GM18907 (cell line): ENCODE measurements at regions not wholly inside any gene's neighbourhood (a gene's known extent, or its start where the extent isn't known, plus 50 kb on each side); places are given as distances from the start of the nearest gene placed in this dataset.

Experiments
- ATAC-seq: cut with Tn5 transposase; IDR thresholded peaks from one replicate; pipeline ENCODE4 v1.9.1; 2021; ENCODE audit warnings: mild to moderate bottlenecking, moderate library complexity; ENCODE audit not compliant: unreplicated experiment

DNA sequence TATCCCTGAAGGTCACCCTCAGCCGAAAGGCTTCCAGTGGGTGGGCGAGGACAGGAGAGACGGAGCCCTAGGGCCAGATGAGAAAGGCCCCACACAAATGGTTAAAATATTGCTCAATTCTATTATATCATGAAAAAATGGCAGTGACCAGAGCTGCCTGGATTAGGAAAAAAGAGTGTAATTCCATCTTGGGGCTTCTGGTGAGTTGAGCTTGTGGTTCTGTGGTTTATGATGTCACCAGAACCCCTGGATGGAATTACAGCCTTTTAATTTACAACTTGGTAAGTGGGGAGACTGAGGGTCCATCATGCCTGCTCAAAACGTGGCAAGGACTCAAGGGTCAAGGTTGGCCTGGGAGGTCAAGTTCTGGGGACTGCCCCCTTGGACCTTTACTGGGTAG is 55.5 kb upstream of the STC2 start:
- ATAC-seq: no peak

DNA sequence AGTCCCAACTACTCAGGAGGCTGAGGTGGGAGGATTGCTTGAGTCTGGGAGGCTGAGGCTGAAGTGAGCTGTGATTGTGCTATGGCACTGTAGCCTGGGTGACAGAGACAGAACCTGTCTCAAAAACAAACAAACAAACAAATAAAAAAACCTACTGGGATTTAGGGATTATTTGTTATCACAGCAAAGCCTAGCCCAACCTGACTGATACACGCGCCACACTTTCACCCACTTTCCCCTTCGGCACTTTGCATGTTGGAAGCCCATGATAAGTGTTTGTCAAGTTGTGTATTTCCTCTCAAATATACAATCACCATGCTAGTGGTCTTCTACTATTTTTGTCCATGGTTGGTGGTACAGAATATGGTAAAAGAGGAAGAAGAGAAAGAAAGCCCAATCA is 50.5 kb upstream of the STC2 start:
- ATAC-seq: no peak
